CD8-positive, alpha-beta memory T cell (primary cell): ENCODE measurements at regions not wholly inside any gene's neighbourhood (a gene's known extent, or its start where the extent isn't known, plus 50 kb on each side); places are given as distances from the start of the nearest gene placed in this dataset.

Experiments
- CTCF ChIA-PET: fragments of 350-600 bp; sonication (Branson Sonifier 250); formaldehyde crosslinking; loops from one replicate; lab custom pipeline; 2021; ENCODE audit warnings: antibody characterized with exemption; lab: Charles Lee
- POLR2A ChIA-PET: fragments of 350-600 bp; sonication (Branson Sonifier 250); formaldehyde crosslinking; loops from one replicate; lab custom pipeline; 2021; ENCODE audit warnings: antibody characterized with exemption; lab: Charles Lee
- DNase-seq, 5 donors: peaks; one replicate each; pipeline versions ENCODE4 v3.0.0 to v3.0.0-alpha.2; 2020 to 2022; ENCODE audit warnings: mixed read lengths in 1 of 5
- H3K27ac ChIP-seq: one replicate; pipeline ENCODE4 v1.7.0; 2013; ENCODE audit warnings: low read depth, mild to moderate bottlenecking, low read length, moderate library complexity
- H3K27me3 ChIP-seq: 2 replicates; pipeline ENCODE4 v1.7.0; 2013; ENCODE audit warnings: low read length, mild to moderate bottlenecking; ENCODE audit not compliant: insufficient read depth, poor library complexity, severe bottlenecking
- H3K36me3 ChIP-seq: 2 replicates; pipeline ENCODE4 v1.7.0; 2013; ENCODE audit warnings: mild to moderate bottlenecking, low read length, moderate library complexity; ENCODE audit not compliant: insufficient read depth
- H3K4me1 ChIP-seq: 2 replicates; pipeline ENCODE4 v1.7.0; 2013; ENCODE audit warnings: mild to moderate bottlenecking, low read length, moderate library complexity; ENCODE audit not compliant: insufficient read depth
- H3K4me3 ChIP-seq: 2 replicates; pipeline ENCODE4 v1.7.0; 2013; ENCODE audit warnings: mild to moderate bottlenecking, low read length
- H3K9me3 ChIP-seq: 2 replicates; pipeline ENCODE4 v1.7.0; 2013; ENCODE audit warnings: mild to moderate bottlenecking, low read length
- H3K27ac Mint-ChIP-seq, 8 donors: one replicate each; pipeline ENCODE4 v1.8.0; 2020 to 2021; ENCODE audit warnings: mixed read lengths in 8 of 8, mild to moderate bottlenecking in 6 of 8, inconsistent platforms in 3 of 8, moderate library complexity in 3 of 8
- H3K27me3 Mint-ChIP-seq, 2 donors: one replicate each; pipeline ENCODE4 v1.8.0; 2020 to 2021; ENCODE audit warnings: mixed read lengths in 2 of 2, mild to moderate bottlenecking in 1 of 2, moderate library complexity in 1 of 2
- H3K36me3 Mint-ChIP-seq, 3 donors: one replicate each; pipeline ENCODE4 v1.8.0; 2020 to 2021; ENCODE audit warnings: mixed read lengths in 3 of 3, inconsistent platforms in 1 of 3, mild to moderate bottlenecking in 1 of 3
- H3K4me1 Mint-ChIP-seq, 3 donors: one replicate each; pipeline ENCODE4 v1.8.0; 2020 to 2021; ENCODE audit warnings: mixed read lengths in 3 of 3, inconsistent platforms in 1 of 3, mild to moderate bottlenecking in 1 of 3
- H3K4me3 Mint-ChIP-seq, 7 donors: one replicate each; pipeline ENCODE4 v1.8.0; 2020 to 2021; ENCODE audit warnings: mixed read lengths in 7 of 7, mild to moderate bottlenecking in 6 of 7, moderate library complexity in 4 of 7, inconsistent platforms in 2 of 7
- H3K9me3 Mint-ChIP-seq, 5 donors: one replicate each; pipeline ENCODE4 v1.8.0; 2020 to 2022; ENCODE audit warnings: mixed read lengths in 5 of 5, mild to moderate bottlenecking in 3 of 5, moderate library complexity in 2 of 5, inconsistent platforms in 1 of 5

DNA sequence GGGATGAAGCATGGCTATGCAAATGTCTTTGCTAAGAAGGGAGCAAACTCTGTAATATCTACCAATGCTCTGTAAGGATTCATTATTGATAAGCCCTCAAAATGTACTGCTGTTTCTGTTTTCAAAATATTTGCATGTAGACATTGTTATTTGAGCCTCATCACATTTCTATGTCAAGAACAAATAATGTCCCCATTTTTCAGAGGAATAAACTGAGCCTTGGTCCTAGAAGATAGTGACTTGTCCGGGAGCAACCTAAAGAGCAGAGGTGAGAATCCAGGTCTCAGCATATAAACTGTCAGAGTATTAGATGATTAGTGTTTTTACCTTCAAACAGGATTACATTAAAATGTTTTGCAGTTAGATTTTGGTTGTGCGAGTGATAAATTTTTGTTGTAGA lies 125.5 kb upstream of the SRRM4 start:
- CTCF ChIA-PET, result no interaction called here
- no peaks in the 10 kb centered on the region for H3K36me3 Mint-ChIP-seq
- H3K27ac Mint-ChIP-seq, result no peak overlapping the region

DNA sequence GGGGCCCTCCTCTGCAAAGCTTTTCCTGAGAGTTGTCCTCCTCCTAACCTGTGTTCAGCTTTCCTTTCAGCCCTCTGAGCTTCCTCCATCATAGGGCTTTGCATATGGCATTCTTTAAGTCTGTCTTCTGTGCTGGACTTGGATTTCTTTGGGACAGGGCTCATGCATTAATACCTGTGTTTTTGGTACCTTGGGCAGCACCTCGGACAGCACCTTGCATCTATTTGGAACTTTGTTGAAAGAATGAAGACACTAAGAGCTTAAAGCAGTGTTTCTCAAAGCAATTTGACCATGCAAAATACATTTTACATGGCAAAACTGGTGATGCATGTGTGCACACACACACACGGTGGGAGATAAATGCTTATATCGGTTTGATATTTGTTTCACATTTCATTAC lies 115.0 kb upstream of the SRRM4 start:
- H3K27me3 Mint-ChIP-seq, result peaks cover 0 to 4% of the 10 kb centered on the region in 2 donors
- no peak overlapping the region for H3K27ac Mint-ChIP-seq
- CTCF ChIA-PET, result no interaction called here
- Histone ChIP-seq H3K4me1 (no peaks in the 10 kb centered on the region), H3K27ac (no peak overlapping the region), H3K4me3 (no peak overlapping the region), H3K36me3 (no peaks in the 10 kb centered on the region), H3K27me3 (no peaks in the 10 kb centered on the region), H3K9me3 (no peaks in the 10 kb centered on the region)
- H3K4me1 Mint-ChIP-seq, result no peaks in the 10 kb centered on the region
- DNase-seq, result no peak
- peaks cover 0 to 5% (median 2%) of the 10 kb centered on the region in 5 donors for H3K9me3 Mint-ChIP-seq
- no peaks in the 10 kb centered on the region for H3K36me3 Mint-ChIP-seq
- no peak overlapping the region for H3K4me3 Mint-ChIP-seq
- POLR2A ChIA-PET, result no interaction called here

More for the DNA sequence above, 125.5 kb upstream of the SRRM4 start:
- H3K4me3 ChIP-seq, result no peak overlapping the region
- POLR2A ChIA-PET, result no interaction called here
- Mint-ChIP-seq H3K27me3 (peaks cover 0 to 6% of the 10 kb centered on the region in 2 donors), H3K4me1 (no peaks in the 10 kb centered on the region), H3K9me3 (peaks cover 0 to 3% (median 0%) of the 10 kb centered on the region in 5 donors), H3K4me3 (no peak overlapping the region)
- no peaks in the 10 kb centered on the region for H3K27me3 ChIP-seq
- H3K36me3 ChIP-seq, result no peaks in the 10 kb centered on the region
- no peak overlapping the region for H3K27ac ChIP-seq
- H3K9me3 ChIP-seq, result no peaks in the 10 kb centered on the region
- DNase-seq, result no peak
- H3K4me1 ChIP-seq, result no peaks in the 10 kb centered on the region

DNA sequence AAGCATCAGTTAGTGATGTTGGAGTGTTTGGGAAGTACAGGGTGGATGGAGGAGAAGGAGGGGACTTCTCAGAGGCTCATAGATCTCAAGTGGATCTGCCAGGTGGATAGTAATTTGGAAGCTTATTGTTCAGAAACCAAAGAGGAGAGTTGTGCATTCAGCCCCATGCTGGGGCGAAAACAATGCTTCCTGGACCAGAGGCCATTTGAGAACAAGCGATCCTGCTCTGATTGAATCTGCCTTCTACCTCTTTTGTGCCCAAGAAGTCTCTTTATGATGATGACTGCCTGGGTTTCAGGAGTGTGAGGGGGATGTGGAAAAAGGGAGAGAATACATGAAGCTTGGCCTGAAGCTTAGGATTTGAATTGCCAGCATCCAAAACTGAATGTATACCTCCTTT lies 110.8 kb upstream of the SRRM4 start:
- H3K27ac Mint-ChIP-seq, result peak overlapping the region in 1 of 8 donors; percentile 86
- POLR2A ChIA-PET, result no interaction called here
- no peak overlapping the region for H3K4me3 Mint-ChIP-seq
- no peaks in the 10 kb centered on the region for H3K4me1 ChIP-seq
- CTCF ChIA-PET, result no interaction called here
- no peak for DNase-seq
- peaks cover 0 to 3% (median 2%) of the 10 kb centered on the region in 5 donors for H3K9me3 Mint-ChIP-seq
- H3K36me3 Mint-ChIP-seq, result no peaks in the 10 kb centered on the region
- no peak overlapping the region for H3K4me3 ChIP-seq
- no peaks in the 10 kb centered on the region for H3K4me1 Mint-ChIP-seq
- H3K9me3 ChIP-seq, result no peaks in the 10 kb centered on the region
- H3K27ac ChIP-seq, result no peak overlapping the region
- H3K36me3 ChIP-seq, result no peaks in the 10 kb centered on the region
- peaks cover 0 to 2% of the 10 kb centered on the region in 2 donors for H3K27me3 Mint-ChIP-seq
- H3K27me3 ChIP-seq, result no peaks in the 10 kb centered on the region

DNA sequence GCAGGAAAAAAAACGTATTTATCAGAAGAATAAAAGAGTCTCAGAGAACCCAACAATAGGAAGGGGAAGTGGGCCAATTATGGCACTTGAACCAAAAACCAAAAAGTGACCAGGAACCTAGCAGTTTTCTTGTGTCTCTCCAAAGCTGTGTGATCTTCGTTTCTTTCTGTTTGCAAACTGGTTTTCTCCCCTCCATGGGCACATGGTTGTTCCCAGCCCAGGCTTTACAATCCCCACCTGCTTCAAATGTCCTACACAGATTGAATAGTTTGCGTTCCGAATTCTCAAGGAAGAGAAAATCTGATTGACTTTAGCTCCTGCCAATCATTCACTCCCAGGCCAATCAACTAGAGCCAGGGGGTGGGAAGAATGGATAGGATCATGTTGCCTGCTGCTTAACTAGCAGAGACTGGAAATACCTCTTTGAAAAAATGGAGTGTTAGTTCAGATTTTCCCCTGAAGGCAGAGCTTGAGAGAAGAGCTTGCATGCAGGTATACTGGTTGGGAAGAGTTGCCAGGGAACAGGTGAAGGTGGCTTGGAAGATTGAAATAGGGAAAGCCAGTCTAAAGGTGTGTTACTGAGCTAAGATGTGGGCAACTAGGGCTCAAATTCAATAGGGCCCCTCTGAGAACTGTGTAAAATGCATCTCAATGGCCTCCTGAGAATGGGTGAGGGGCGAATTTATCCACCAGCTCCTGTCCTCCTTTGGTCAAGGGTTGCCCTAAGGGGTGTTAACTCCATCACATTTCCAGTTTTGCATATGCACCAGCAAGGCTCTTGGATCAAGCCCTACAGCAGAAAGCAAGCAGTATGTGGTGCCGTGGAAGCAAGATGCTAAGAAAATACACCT lies 106.4 kb upstream of the SRRM4 start:
- no peaks in the 10 kb centered on the region for H3K4me1 Mint-ChIP-seq
- POLR2A ChIA-PET, result no interaction called here
- no peak for DNase-seq
- no peaks in the 10 kb centered on the region for H3K36me3 Mint-ChIP-seq
- H3K9me3 Mint-ChIP-seq, result peaks cover 0 to 2% (median 0%) of the 10 kb centered on the region in 5 donors
- Histone ChIP-seq H3K27me3 (no peaks in the 10 kb centered on the region), H3K4me1 (no peaks in the 10 kb centered on the region), H3K4me3 (no peak overlapping the region), H3K36me3 (no peaks in the 10 kb centered on the region), H3K27ac (no peak overlapping the region), H3K9me3 (no peaks in the 10 kb centered on the region)
- peaks cover 0 to 2% of the 10 kb centered on the region in 2 donors for H3K27me3 Mint-ChIP-seq
- CTCF ChIA-PET, result no interaction called here
- no peak overlapping the region for H3K27ac Mint-ChIP-seq
- H3K4me3 Mint-ChIP-seq, result no peak overlapping the region

DNA sequence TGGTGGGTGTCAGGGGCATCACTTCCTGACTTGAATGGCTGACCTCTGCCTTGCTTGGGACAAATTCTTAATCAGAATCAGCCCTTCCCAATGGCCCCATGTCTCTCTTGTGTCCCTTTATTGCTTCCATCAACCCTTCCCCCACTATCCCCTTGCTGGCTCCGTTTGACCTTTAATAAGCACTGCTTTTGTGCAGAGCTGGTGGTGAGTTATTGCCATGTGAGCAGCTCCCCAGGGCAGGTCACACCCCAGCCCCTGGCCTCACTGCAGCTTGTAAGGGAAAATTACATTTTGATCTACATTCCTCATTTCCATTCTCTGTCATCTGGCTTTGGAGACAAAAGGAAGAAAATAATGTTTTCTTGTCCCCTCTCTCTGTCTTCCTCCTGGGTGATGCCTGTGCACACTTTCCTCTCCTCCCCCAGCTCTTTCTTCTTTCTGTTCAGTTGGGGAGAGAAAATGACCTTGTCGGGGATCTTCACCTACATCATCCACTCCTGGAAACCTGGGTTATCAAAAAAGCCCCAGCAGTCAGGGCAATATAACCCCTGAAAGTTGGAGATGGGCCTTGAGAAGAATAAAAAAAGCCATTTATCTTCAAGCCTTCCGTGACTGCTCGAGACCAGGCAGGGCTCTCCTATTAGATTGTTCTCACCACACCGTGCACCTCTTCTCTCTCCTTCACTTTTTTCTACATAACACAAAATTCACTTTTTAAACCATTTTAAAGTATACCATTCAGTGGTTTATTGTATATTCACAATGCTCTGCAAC lies 100.4 kb upstream of the SRRM4 start:
- Histone ChIP-seq H3K27ac (no peak overlapping the region), H3K27me3 (no peaks in the 10 kb centered on the region), H3K9me3 (no peaks in the 10 kb centered on the region), H3K4me3 (no peak overlapping the region), H3K36me3 (no peaks in the 10 kb centered on the region), H3K4me1 (no peaks in the 10 kb centered on the region)
- no peak overlapping the region for H3K27ac Mint-ChIP-seq
- no peak for DNase-seq
- H3K9me3 Mint-ChIP-seq, result peaks cover 0 to 6% (median 2%) of the 10 kb centered on the region in 5 donors
- H3K4me3 Mint-ChIP-seq, result no peak overlapping the region
- no peaks in the 10 kb centered on the region for H3K4me1 Mint-ChIP-seq
- peaks cover 0 to 2% of the 10 kb centered on the region in 2 donors for H3K27me3 Mint-ChIP-seq
- ChIA-PET CTCF (no interaction called here), POLR2A (no interaction called here)
- H3K36me3 Mint-ChIP-seq, result no peaks in the 10 kb centered on the region

DNA sequence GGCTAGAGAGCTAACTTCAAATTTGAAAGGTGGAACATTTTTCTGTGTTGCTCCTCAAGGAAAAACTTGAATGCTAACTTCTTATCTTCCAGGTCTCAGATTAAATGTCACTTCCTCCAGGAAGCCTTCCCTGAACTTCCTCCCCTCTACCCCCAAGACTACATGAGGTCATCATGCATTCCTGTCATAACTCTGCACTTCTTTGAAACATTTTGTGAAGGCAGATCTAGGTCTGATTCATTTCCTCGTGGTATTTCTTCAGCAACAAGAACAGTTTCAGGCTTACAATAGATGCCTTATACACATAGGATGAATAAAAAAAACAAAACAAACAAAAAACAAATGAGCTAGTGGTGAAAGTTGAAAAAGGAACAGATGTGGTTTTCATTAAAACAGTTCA lies 97.1 kb upstream of the SRRM4 start:
- no peaks in the 10 kb centered on the region for H3K9me3 ChIP-seq
- no peak for DNase-seq
- ChIA-PET CTCF (interaction anchor here (1.6 kb wide), 1 partner anchor 38 kb away, joined by 3 read pairs; no protein-coding TSS in a partner anchor), POLR2A (no interaction called here)
- no peak overlapping the region for H3K27ac ChIP-seq
- Mint-ChIP-seq H3K36me3 (no peaks in the 10 kb centered on the region), H3K4me3 (no peak overlapping the region), H3K4me1 (no peaks in the 10 kb centered on the region), H3K9me3 (peaks cover 0 to 6% (median 3%) of the 10 kb centered on the region in 5 donors), H3K27ac (no peak overlapping the region), H3K27me3 (peaks cover 0 to 2% of the 10 kb centered on the region in 2 donors)
- H3K27me3 ChIP-seq, result no peaks in the 10 kb centered on the region
- H3K36me3 ChIP-seq, result no peaks in the 10 kb centered on the region
- no peak overlapping the region for H3K4me3 ChIP-seq
- H3K4me1 ChIP-seq, result no peaks in the 10 kb centered on the region

DNA sequence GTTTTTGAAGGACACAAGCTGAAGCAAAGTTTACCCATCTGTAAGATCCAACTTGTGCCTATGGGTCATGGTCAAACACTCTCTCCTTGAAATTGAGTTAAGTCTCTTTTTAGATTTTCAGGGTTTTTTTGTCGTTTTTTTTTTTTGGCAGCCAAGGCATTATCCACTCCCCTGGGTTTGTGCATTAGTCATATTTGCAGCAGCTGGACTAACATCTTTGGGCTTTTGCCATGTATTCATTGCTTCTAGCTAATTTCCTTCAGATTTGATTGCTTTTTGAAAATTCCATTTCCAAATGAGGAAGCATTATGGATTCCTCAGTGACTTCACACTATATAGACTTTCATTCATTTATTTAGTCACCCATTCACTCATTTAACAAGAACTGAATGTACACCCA lies 80.3 kb upstream of the SRRM4 start:
- H3K36me3 ChIP-seq, result no peaks in the 10 kb centered on the region
- ChIA-PET CTCF (no interaction called here), POLR2A (no interaction called here)
- H3K9me3 Mint-ChIP-seq, result peaks cover 0 to 7% (median 4%) of the 10 kb centered on the region in 5 donors
- H3K4me3 ChIP-seq, result no peak overlapping the region
- H3K27me3 Mint-ChIP-seq, result no peaks in the 10 kb centered on the region
- no peaks in the 10 kb centered on the region for H3K4me1 ChIP-seq
- DNase-seq, result no peak
- no peak overlapping the region for H3K27ac ChIP-seq
- no peaks in the 10 kb centered on the region for H3K27me3 ChIP-seq
- H3K36me3 Mint-ChIP-seq, result no peaks in the 10 kb centered on the region
- H3K27ac Mint-ChIP-seq, result no peak overlapping the region
- no peak overlapping the region for H3K4me3 Mint-ChIP-seq
- H3K9me3 ChIP-seq, result no peaks in the 10 kb centered on the region
- no peaks in the 10 kb centered on the region for H3K4me1 Mint-ChIP-seq

DNA sequence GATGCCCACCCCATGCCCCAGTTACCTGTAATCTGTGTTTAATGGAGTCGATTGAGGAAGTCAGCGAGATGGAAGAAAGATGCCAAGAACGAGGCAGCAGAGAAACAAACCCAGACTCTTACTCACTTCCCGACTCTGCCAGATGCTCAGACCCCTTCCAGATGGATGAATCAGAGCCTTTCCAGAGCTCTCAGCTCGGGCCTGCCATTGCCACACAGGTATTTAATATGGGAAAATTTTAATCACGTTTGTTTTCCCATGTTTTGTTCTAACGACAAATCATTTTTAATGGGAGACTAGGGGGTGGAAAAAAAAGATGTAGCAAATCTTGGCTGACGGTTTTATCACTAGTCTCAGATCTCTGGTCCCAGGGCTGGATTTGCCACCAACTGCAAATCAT lies 72.5 kb upstream of the SRRM4 start:
- H3K4me1 Mint-ChIP-seq, result no peaks in the 10 kb centered on the region
- CTCF ChIA-PET, result no interaction called here

More for the DNA sequence above, 72.5 kb upstream of the SRRM4 start:
- POLR2A ChIA-PET, result no interaction called here
- no peaks in the 10 kb centered on the region for H3K36me3 ChIP-seq
- H3K27me3 ChIP-seq, result no peaks in the 10 kb centered on the region
- no peak overlapping the region for H3K4me3 ChIP-seq
- H3K4me1 ChIP-seq, result no peaks in the 10 kb centered on the region
- no peak for DNase-seq
- Mint-ChIP-seq H3K36me3 (no peaks in the 10 kb centered on the region), H3K27ac (no peak overlapping the region), H3K27me3 (peaks cover 0 to 4% of the 10 kb centered on the region in 2 donors), H3K4me3 (no peak overlapping the region), H3K9me3 (peaks cover 0 to 5% (median 4%) of the 10 kb centered on the region in 5 donors)
- no peak overlapping the region for H3K27ac ChIP-seq
- no peaks in the 10 kb centered on the region for H3K9me3 ChIP-seq
